OCI-LY3 (cell line): ENCODE measurements at regions not wholly inside any gene's neighbourhood (a gene's known extent, or its start where the extent isn't known, plus 50 kb on each side); places are given as distances from the start of the nearest gene placed in this dataset.

Experiments used
- H2AFZ ChIP-seq: fragments of 200-600, 300-600 bp; shearing (Covaris generic); 2 replicates; pipeline ENCODE4 v1.6.0; 2014; ENCODE audit warnings: antibody characterized with exemption, low read depth, low read length
- H3K27ac ChIP-seq: fragments of 200-600, 300-600 bp; sonication (generic); 2 replicates; pipeline ENCODE4 v1.5.1; 2014; ENCODE audit warnings: mild to moderate bottlenecking, low read length, moderate library complexity, mixed read lengths
- H3K27me3 ChIP-seq: fragments of 200-600, 300-600 bp; sonication (generic); 2 replicates; pipeline ENCODE4 v1.6.1; 2014; ENCODE audit warnings: low read depth, low read length, mixed read lengths
- H3K36me3 ChIP-seq: fragments of 200-600, 300-600 bp; sonication (generic); replicated peaks from 2 replicates; pipeline ENCODE3; 2014; ENCODE audit warnings: low read depth, low read length, mixed read lengths
- H3K4me1 ChIP-seq: fragments of 300-600, 200-600 bp; sonication (generic); 2 replicates; pipeline ENCODE4 v1.6.1; 2014; ENCODE audit warnings: low read length, mixed read lengths
- H3K4me2 ChIP-seq: fragments of 200-600, 300-600 bp; sonication (generic); 2 replicates; pipeline ENCODE4 v1.6.1; 2014; ENCODE audit warnings: low read length, mixed read lengths
- H3K4me3 ChIP-seq: fragments of 300-600, 200-600 bp; sonication (generic); 2 replicates; pipeline ENCODE4 v1.5.1; 2014; ENCODE audit warnings: antibody characterized with exemption, mild to moderate bottlenecking, low read length, moderate library complexity
- H3K79me2 ChIP-seq: fragments of 300-600, 200-600 bp; shearing (Covaris generic); 2 replicates; pipeline ENCODE4 v1.6.1; 2014; ENCODE audit warnings: mild to moderate bottlenecking, low read length, mixed read lengths
- H3K9ac ChIP-seq: fragments of 300-600, 200-600 bp; shearing (Covaris generic); 2 replicates; pipeline ENCODE4 v1.6.0; 2014; ENCODE audit warnings: mild to moderate bottlenecking, low read length, moderate library complexity
- H3K9me3 ChIP-seq: fragments of 200-600, 300-600 bp; shearing (Covaris generic); 2 replicates; pipeline ENCODE4 v1.6.1; 2014; ENCODE audit warnings: low read length, mixed read lengths; ENCODE audit not compliant: insufficient read depth
- H4K20me1 ChIP-seq: fragments of 200-600, 300-600 bp; sonication (generic); 2 replicates; pipeline ENCODE4 v1.6.1; 2016; ENCODE audit warnings: low read length, mixed read lengths; ENCODE audit not compliant: insufficient read depth
- EZH2phosphoT487 ChIP-seq: fragments of 200-600 bp; shearing (Covaris generic); IDR thresholded peaks from 2 replicates; pipeline ENCODE4 v1.6.1; 2018; ENCODE audit warnings: antibody characterized with exemption, mixed run types, low read depth
- TF ChIP-seq, protein P1 (sequence below): fragments of 200-600, 300-600 bp; sonication (generic); IDR thresholded peaks from 2 replicates; pipeline ENCODE4 v1.5.1; 2014; ENCODE audit warnings: antibody characterized with exemption, low read length, low read depth

DNA sequence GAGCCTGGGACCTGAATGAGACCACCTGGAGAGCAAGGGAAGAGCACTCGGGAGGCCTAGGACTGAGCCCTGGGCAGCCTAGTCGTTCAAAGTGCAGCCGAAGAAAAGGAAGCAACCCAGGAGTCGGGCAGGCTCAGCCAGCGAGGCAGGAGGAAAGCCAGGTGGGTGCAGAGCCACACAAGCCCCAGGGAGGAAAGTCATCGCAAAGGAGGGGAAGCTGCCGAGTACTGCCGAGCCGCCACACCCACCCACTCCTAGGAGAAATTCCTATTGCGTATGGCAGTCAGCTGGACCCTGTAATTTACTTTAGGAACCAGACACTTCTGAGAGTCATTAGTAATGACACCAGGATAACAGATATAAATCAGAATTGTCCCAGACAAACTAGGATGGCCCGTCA lies 187.6 kb downstream of the KATNIP start:
- no peak overlapping the region for H3K27ac ChIP-seq
- no peaks in the 10 kb centered on the region for H3K36me3 ChIP-seq
- H3K79me2 ChIP-seq: no peaks in the 10 kb centered on the region
- no peak for TF ChIP-seq EZH2phosphoT487
- TF ChIP-seq, protein P1, sequence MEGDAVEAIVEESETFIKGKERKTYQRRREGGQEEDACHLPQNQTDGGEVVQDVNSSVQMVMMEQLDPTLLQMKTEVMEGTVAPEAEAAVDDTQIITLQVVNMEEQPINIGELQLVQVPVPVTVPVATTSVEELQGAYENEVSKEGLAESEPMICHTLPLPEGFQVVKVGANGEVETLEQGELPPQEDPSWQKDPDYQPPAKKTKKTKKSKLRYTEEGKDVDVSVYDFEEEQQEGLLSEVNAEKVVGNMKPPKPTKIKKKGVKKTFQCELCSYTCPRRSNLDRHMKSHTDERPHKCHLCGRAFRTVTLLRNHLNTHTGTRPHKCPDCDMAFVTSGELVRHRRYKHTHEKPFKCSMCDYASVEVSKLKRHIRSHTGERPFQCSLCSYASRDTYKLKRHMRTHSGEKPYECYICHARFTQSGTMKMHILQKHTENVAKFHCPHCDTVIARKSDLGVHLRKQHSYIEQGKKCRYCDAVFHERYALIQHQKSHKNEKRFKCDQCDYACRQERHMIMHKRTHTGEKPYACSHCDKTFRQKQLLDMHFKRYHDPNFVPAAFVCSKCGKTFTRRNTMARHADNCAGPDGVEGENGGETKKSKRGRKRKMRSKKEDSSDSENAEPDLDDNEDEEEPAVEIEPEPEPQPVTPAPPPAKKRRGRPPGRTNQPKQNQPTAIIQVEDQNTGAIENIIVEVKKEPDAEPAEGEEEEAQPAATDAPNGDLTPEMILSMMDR: no peak
- no peaks in the 10 kb centered on the region for H3K27me3 ChIP-seq
- no peak overlapping the region for H3K4me2 ChIP-seq
- no peak overlapping the region for H3K9ac ChIP-seq
- H4K20me1 ChIP-seq: no peaks in the 10 kb centered on the region
- no peaks in the 10 kb centered on the region for H3K4me1 ChIP-seq
- no peak overlapping the region for H3K4me3 ChIP-seq
- no peak overlapping the region for H2AFZ ChIP-seq
- H3K9me3 ChIP-seq: no peaks in the 10 kb centered on the region
